B cell (primary cell): ENCODE measurements at regions not wholly inside any gene's neighbourhood (a gene's known extent, or its start where the extent isn't known, plus 50 kb on each side); places are given as distances from the start of the nearest gene placed in this dataset.

Source experiments
- ATAC-seq: fragments of 200-7000 bp; cut with Tn5 transposase; one replicate; pipeline ENCODE4 v1.10.0; 2021; ENCODE audit warnings: low read depth, mild to moderate bottlenecking, moderate number of reproducible peaks, moderate library complexity
- CTCF ChIA-PET: fragments of 350-600 bp; sonication (Branson Sonifier 250); formaldehyde crosslinking; loops from one replicate; lab custom pipeline; 2021; ENCODE audit warnings: antibody characterized with exemption, inconsistent platforms; lab: Charles Lee
- POLR2A ChIA-PET: fragments of 350-600 bp; sonication (Branson Sonifier 250); formaldehyde crosslinking; loops from one replicate; lab custom pipeline; 2021; ENCODE audit warnings: antibody characterized with exemption; lab: Charles Lee
- DNase-seq: peaks from one replicate; pipeline ENCODE4 v3.0.0; 2013
- H2AFZ ChIP-seq: 2 replicates; pipeline ENCODE4 v1.6.1; 2012; ENCODE audit warnings: mild to moderate bottlenecking, low read depth, low read length; ENCODE audit not compliant: insufficient read depth, poor library complexity, severe bottlenecking
- H3K27ac ChIP-seq, 2 donors: 1 replicate in 1 of 2; 2 replicates in 1 of 2; pipeline ENCODE4 v1.5.1; 2012 to 2013; ENCODE audit warnings: low read length in 2 of 2, mild to moderate bottlenecking in 2 of 2, moderate library complexity in 1 of 2
- H3K27me3 ChIP-seq, 4 experiments: fragments of 200-600 bp in 1 of 4; sonication (generic) in 1 of 4; replicated peaks in 1 of 4; 1 replicate in 2 of 4; 2 replicates in 2 of 4; pipeline versions ENCODE4 v1.6.1 to v1.7.0; 2013 to 2016; ENCODE audit warnings: low read length in 3 of 4, mild to moderate bottlenecking in 2 of 4, mixed read lengths in 1 of 4, moderate library complexity in 1 of 4; ENCODE audit not compliant: insufficient read depth in 4 of 4, control insufficient read depth in 3 of 4; ENCODE audit errors: control extremely low read depth in 1 of 4
- H3K36me3 ChIP-seq, 2 experiments: replicated peaks in 1 of 2; 1 replicate in 1 of 2; 2 replicates in 1 of 2; pipeline versions ENCODE4 v1.6.1 to v1.7.1; 2013; ENCODE audit warnings: low read length in 1 of 2; ENCODE audit not compliant: insufficient read depth in 2 of 2, control insufficient read depth in 1 of 2; ENCODE audit errors: control extremely low read depth in 1 of 2, extremely low read depth in 1 of 2
- H3K4me1 ChIP-seq, 2 donors: fragments of 200-600 bp in 1 of 2; sonication (generic) in 1 of 2; 1 replicate in 1 of 2; 2 replicates in 1 of 2; pipeline versions ENCODE4 v1.5.1 to v1.6.1; 2013 to 2017; ENCODE audit warnings: low read length in 2 of 2; ENCODE audit not compliant: control insufficient read depth in 2 of 2, insufficient read depth in 2 of 2
- H3K4me2 ChIP-seq: replicated peaks from 2 replicates; pipeline ENCODE3; 2012; ENCODE audit warnings: mild to moderate bottlenecking, low read depth, low read length; ENCODE audit not compliant: poor library complexity, severe bottlenecking
- H3K4me3 ChIP-seq, 5 experiments: fragments of 200-600 bp in 1 of 5; sonication (generic) in 1 of 5; 1 replicate in 3 of 5; 2 replicates in 2 of 5; pipeline versions ENCODE4 v1.5.1 to v1.7.0; 2011 to 2016; ENCODE audit warnings: low read length in 4 of 5, mild to moderate bottlenecking in 4 of 5, low read depth in 2 of 5, control low read depth in 1 of 5, moderate library complexity in 1 of 5; ENCODE audit not compliant: insufficient read depth in 1 of 5; ENCODE audit errors: control extremely low read depth in 1 of 5, extremely low read depth in 1 of 5
- H3K79me2 ChIP-seq: fragments of 200-600 bp; sonication (generic); one replicate; pipeline ENCODE4 v1.6.0; 2016; ENCODE audit warnings: low read length; ENCODE audit not compliant: control insufficient read depth, insufficient read depth
- H3K9ac ChIP-seq: fragments of 200-600 bp; sonication (generic); 2 replicates; pipeline ENCODE4 v1.6.1; 2017; ENCODE audit warnings: mild to moderate bottlenecking, low read length, moderate library complexity
- H3K9me3 ChIP-seq, 3 donors: one replicate each; pipeline versions ENCODE4 v1.6.1 to v1.7.1; 2013; ENCODE audit warnings: low read length in 2 of 3; ENCODE audit not compliant: control insufficient read depth in 2 of 3, insufficient read depth in 1 of 3; ENCODE audit errors: control extremely low read depth in 1 of 3
- H4K20me1 ChIP-seq: 2 replicates; pipeline ENCODE4 v1.6.0; 2012; ENCODE audit warnings: mild to moderate bottlenecking, low read length; ENCODE audit not compliant: insufficient read depth, control insufficient read depth, poor library complexity, severe bottlenecking
- H3K27ac Mint-ChIP-seq: one replicate; pipeline ENCODE4 v1.8.0; 2021; ENCODE audit warnings: mixed read lengths
- H3K27me3 Mint-ChIP-seq: one replicate; pipeline ENCODE4 v1.8.0; 2021; ENCODE audit warnings: mixed read lengths
- H3K4me1 Mint-ChIP-seq: one replicate; pipeline ENCODE4 v1.8.0; 2021; ENCODE audit warnings: mixed read lengths
- H3K4me3 Mint-ChIP-seq: one replicate; pipeline ENCODE4 v1.8.0; 2021; ENCODE audit warnings: mixed read lengths
- H3K9me3 Mint-ChIP-seq: one replicate; pipeline ENCODE4 v1.8.0; 2022; ENCODE audit warnings: mixed read lengths; ENCODE audit not compliant: insufficient read depth
- CTCF ChIP-seq: fragments of 200-600 bp; IDR thresholded peaks from one replicate; pipeline ENCODE4 v1.8.0; 2022; ENCODE audit warnings: antibody characterized with exemption, mild to moderate bottlenecking
- EZH2 ChIP-seq: IDR thresholded peaks from 2 replicates; pipeline ENCODE4 v1.6.1; 2012; ENCODE audit warnings: borderline replicate concordance, low read depth, mild to moderate bottlenecking, moderate library complexity, low read length; ENCODE audit not compliant: insufficient read depth, poor library complexity, severe bottlenecking
- WGBS: methylation state at CpG from one replicate; pipeline ENCODE4 v1.1.5; 2013; ENCODE audit warnings: missing lambda C conversion rate; ENCODE audit not compliant: insufficient coverage; 5-methylcytosine and 5-hydroxymethylcytosine counted together
- intact Hi-C: fragments of 100-400 bp; cut with micrococcal nuclease; formaldehyde crosslinking; loops from one replicate; pipeline ENCODE4 v1.10.0; 2022

GRCh38 chr2:166661391-166661790 is 167.3 kb upstream of the SCN7A start:
- Mint-ChIP-seq H3K27me3 (no peaks in the 10 kb centered on the region), H3K9me3 (no peaks in the 10 kb centered on the region), H3K4me1 (no peaks in the 10 kb centered on the region), H3K27ac (no peak overlapping the region), H3K4me3 (no peak overlapping the region)
- Histone ChIP-seq H3K4me3 (no peak overlapping the region), H3K79me2 (no peaks in the 10 kb centered on the region), H2AFZ (no peak overlapping the region), H3K9me3 (no peaks in the 10 kb centered on the region), H3K4me2 (no peak overlapping the region), H4K20me1 (no peaks in the 10 kb centered on the region), H3K4me1 (no peaks in the 10 kb centered on the region), H3K36me3 (no peaks in the 10 kb centered on the region), H3K27me3 (no peaks in the 10 kb centered on the region), H3K9ac (no peak overlapping the region), H3K27ac (no peak overlapping the region)
- no peak for TF ChIP-seq EZH2
- no peak for TF ChIP-seq CTCF
- intact Hi-C loops: no loop called here
- ChIA-PET CTCF (no interaction called here), POLR2A (no interaction called here)
- ATAC-seq (no peak), DNase-seq (no peak)
- WGBS: no CpG with 5 or more reads among the region's 2 CpGs

DNA sequence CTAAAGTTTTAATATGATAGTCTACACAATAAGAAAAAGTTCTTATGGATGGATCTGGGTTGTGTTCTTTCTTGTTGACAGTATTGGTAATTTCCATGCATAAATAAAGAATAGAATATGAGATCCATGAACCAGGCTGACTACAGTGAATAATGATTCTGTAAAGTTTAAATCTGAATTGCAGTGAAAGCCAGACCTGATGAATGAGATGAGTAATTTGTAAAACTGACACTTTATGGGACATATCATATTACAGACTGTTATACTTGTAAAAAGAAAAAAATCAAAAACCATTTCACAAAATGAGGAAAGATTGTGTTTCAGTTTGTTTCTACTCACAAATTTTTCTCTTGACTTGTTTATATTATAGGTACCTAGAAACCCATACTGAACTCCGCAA is 164.9 kb upstream of the SCN7A start:
- H3K4me3 Mint-ChIP-seq: no peak overlapping the region
- no peaks in the 10 kb centered on the region for H3K9me3 Mint-ChIP-seq
- TF ChIP-seq EZH2: no peak
- no peak for TF ChIP-seq CTCF
- no peaks in the 10 kb centered on the region for H3K79me2 ChIP-seq
- H3K36me3 ChIP-seq: no peaks in the 10 kb centered on the region
- ATAC-seq (no peak), DNase-seq (no peak)
- no peak overlapping the region for H2AFZ ChIP-seq
- H3K9me3 ChIP-seq: no peaks in the 10 kb centered on the region
- no peaks in the 10 kb centered on the region for H3K4me1 Mint-ChIP-seq
- H3K27me3 ChIP-seq: no peaks in the 10 kb centered on the region
- H3K4me3 ChIP-seq: no peak overlapping the region
- no peaks in the 10 kb centered on the region for H3K4me1 ChIP-seq
- no peaks in the 10 kb centered on the region for H4K20me1 ChIP-seq
- H3K27ac ChIP-seq: no peak overlapping the region
- no peak overlapping the region for H3K27ac Mint-ChIP-seq
- POLR2A ChIA-PET: no interaction called here
- intact Hi-C loops: no loop called here
- no peak overlapping the region for H3K4me2 ChIP-seq
- H3K27me3 Mint-ChIP-seq: no peaks in the 10 kb centered on the region
- WGBS: no CpG with 5 or more reads among the region's 1 CpG
- CTCF ChIA-PET: no interaction called here
- H3K9ac ChIP-seq: no peak overlapping the region
